ENCODE measurements at regions not wholly inside any gene's neighbourhood (a gene's known extent, or its start where the extent isn't known, plus 50 kb on each side); places are given as distances from the start of the nearest gene placed in this dataset.

DNA sequence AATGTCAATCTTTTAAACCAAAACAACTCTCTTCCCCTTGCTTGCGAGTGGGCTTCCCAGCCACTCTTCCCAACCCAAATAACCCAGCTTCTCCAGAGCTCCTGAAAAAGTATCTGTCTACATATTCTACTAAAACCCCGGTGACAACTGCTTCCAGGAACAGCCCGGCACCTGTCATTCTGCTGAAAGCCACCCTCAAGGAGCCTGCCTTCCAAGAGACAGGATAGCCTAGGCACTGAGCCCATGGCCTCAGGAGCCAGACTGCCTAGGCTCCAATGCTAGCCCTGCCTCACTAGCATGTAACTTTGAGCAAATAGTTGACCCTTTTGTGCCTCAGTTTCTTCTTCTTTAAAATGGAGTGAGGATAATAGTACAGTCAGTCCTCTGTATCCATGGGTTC, 459.8 kb downstream of the SOX6 start:
- intact Hi-C loops (cut with DNase I), result no loop called here
- H3K4me1 ChIP-seq (replicated peaks in 1 of 2), result no peaks in the 10 kb centered on the region
- TF ChIP-seq, protein P1, sequence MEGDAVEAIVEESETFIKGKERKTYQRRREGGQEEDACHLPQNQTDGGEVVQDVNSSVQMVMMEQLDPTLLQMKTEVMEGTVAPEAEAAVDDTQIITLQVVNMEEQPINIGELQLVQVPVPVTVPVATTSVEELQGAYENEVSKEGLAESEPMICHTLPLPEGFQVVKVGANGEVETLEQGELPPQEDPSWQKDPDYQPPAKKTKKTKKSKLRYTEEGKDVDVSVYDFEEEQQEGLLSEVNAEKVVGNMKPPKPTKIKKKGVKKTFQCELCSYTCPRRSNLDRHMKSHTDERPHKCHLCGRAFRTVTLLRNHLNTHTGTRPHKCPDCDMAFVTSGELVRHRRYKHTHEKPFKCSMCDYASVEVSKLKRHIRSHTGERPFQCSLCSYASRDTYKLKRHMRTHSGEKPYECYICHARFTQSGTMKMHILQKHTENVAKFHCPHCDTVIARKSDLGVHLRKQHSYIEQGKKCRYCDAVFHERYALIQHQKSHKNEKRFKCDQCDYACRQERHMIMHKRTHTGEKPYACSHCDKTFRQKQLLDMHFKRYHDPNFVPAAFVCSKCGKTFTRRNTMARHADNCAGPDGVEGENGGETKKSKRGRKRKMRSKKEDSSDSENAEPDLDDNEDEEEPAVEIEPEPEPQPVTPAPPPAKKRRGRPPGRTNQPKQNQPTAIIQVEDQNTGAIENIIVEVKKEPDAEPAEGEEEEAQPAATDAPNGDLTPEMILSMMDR (IDR thresholded peaks at IDR 0.05), result no peak
- TF ChIP-seq POLR2A (IDR thresholded peaks at IDR 0.05), result no peak

DNA sequence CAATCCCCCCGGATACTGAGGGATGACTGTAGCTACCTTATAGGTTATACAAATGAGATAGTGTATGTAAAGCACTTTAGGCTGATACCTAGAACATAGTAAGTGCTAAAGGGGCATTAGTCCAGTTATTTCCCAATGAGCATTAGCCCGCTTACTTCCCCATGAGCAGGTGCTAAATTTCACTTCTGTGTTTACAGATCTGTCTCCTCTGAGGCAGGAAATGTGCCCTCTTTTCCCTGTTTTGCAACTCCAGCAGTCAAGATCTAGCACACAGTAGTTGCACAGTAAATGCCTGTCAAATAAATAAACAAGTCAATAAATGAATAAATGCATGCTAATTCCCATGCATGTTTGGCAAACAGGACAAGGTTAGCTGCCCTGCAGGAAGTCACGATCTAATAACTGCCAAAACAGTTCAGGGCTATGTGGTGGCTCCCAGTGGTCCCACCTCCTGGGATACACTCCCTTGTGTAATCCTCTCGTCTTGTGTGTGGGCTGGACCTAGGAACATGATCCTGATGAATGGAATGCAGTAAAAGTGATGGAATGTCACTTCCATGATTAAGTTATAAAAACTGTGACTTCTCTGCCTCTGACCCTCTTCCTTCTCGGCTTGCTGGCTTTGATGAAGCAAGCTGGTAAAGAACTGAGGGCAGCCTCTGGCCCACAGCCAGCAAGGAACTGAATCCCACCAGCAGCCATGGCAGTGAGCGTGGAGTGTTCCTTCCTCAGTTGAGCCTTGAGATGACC, 459.0 kb downstream of the SOX6 start:
- Histone ChIP-seq H3K4me3 (no peak overlapping the region), H3K27me3 (no peaks in the 10 kb centered on the region), H3K27ac (no peak overlapping the region), H3K9me3 (replicated peaks in 1 of 3) (no peaks in the 10 kb centered on the region), H3K4me1 (replicated peaks in 1 of 2) (no peaks in the 10 kb centered on the region), H3K36me3 (replicated peaks in 1 of 2) (no peaks in the 10 kb centered on the region)
- WGBS, 4 donors, result 53 to 61% (median 58%) methylated on average over 6 of the region's 6 CpGs
- TF ChIP-seq, protein P1 (IDR thresholded peaks at IDR 0.05), result no peak
- TF ChIP-seq POLR2A (IDR thresholded peaks at IDR 0.05), result no peak
- intact Hi-C loops (cut with DNase I), result no loop called here
- DNase-seq, result peak in 2 of 7 donors; percentile 13 to 22

More for the DNA sequence above, 459.8 kb downstream of the SOX6 start:
- Histone ChIP-seq H3K9me3 (replicated peaks in 1 of 3) (no peaks in the 10 kb centered on the region), H3K27ac (no peak overlapping the region), H3K4me3 (no peak overlapping the region), H3K27me3 (no peaks in the 10 kb centered on the region), H3K36me3 (replicated peaks in 1 of 2) (no peaks in the 10 kb centered on the region)
- WGBS, 4 donors, result 88 to 94% (median 92%) methylated on average over 3 of the region's 3 CpGs
- DNase-seq, result no peak

DNA sequence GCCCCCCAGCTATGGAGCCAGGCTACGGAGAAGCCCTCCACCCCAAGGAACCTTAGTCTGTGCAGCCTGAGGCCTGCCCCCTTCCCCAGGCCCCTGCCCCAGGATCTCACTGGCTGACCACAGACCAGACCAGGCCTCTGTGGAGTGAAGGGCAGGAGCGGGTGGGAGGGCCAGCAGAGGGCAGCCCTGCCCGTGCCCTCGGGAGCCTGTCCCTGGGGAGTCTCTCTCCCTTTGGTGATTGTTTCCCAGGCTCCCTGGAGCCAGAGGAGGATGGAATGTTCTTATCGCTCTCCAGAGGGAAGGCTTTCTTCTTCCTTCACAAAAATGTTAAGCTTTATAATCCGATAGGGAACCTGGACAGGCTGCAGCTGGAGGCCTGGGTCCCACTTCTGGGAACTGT, 455.3 kb downstream of the SOX6 start:
- Histone ChIP-seq H3K27ac (no peak overlapping the region), H3K4me3 (no peak overlapping the region), H3K4me1 (replicated peaks in 1 of 2) (no peaks in the 10 kb centered on the region), H3K27me3 (no peaks in the 10 kb centered on the region), H3K9me3 (replicated peaks in 1 of 3) (no peaks in the 10 kb centered on the region), H3K36me3 (replicated peaks in 1 of 2) (no peaks in the 10 kb centered on the region)
- 81 to 87% (median 85%) methylated on average over 6 of the region's 6 CpGs for WGBS, 4 donors
- no peak for DNase-seq
- intact Hi-C loops (cut with DNase I), result no loop called here
- TF ChIP-seq, protein P1 (IDR thresholded peaks at IDR 0.05), result no peak
- TF ChIP-seq POLR2A (IDR thresholded peaks at IDR 0.05), result no peak

DNA sequence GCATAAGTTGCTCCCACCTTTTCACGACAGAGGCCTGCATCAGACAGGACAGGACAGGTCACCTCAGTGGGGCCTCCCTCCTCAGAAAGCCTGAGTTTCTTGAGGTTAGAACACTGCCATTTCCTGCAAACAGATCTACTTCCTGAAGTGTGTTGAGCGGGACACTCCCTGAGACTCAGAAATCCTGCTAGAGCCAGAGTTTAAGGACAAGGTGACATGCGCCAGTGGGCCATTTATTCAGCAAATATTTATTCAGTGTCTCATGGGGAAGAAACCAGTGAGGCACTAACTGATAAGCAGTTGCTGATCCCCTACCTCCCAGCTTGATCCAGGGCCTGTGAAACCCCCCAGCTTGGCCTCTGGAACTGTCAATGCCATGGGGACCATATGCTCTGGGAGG, 454.6 kb downstream of the SOX6 start:
- Histone ChIP-seq H3K36me3 (replicated peaks in 1 of 2) (no peaks in the 10 kb centered on the region), H3K4me3 (no peak overlapping the region), H3K27me3 (no peaks in the 10 kb centered on the region), H3K27ac (no peak overlapping the region), H3K9me3 (replicated peaks in 1 of 3) (no peaks in the 10 kb centered on the region), H3K4me1 (replicated peaks in 1 of 2) (no peaks in the 10 kb centered on the region)
- DNase-seq, result no peak
- intact Hi-C loops (cut with DNase I), result no loop called here
- no peak for TF ChIP-seq POLR2A (IDR thresholded peaks at IDR 0.05)
- TF ChIP-seq, protein P1 (IDR thresholded peaks at IDR 0.05), result no peak
- 64 to 100% (median 86%) methylated on average over 1 to 3 of the region's 3 CpGs for WGBS, 4 donors
